Endothelial cell of umbilical vein (primary cell): ENCODE measurements at regions not wholly inside any gene's neighbourhood (a gene's known extent, or its start where the extent isn't known, plus 50 kb on each side); places are given as distances from the start of the nearest gene placed in this dataset.

Source experiments
- BruUV-seq: library from RNA; stranded (reverse); fragments of 400-500 nt; replicated peaks from 2 replicates; lab custom pipeline; 2021; lab: Mats Ljungman, UMichigan
- CTCF ChIA-PET: fragments of 300-600, 350-600 bp; sonication (Branson Sonifier 250); formaldehyde crosslinking; loops from one replicate; lab custom pipeline; 2021; ENCODE audit warnings: antibody characterized with exemption, inconsistent platforms; lab: Charles Lee
- POLR2A ChIA-PET: fragments of 300-600, 350-600 bp; sonication (Branson Sonifier 250); formaldehyde crosslinking; loops from one replicate; lab custom pipeline; 2021; ENCODE audit warnings: antibody characterized with exemption, inconsistent platforms; lab: Charles Lee
- DNase-seq: peaks from one replicate; pipeline ENCODE4 v3.0.0-alpha.2; 2011; ENCODE audit warnings: low read depth, low spot score
- FAIRE-seq: peaks from 2 replicates; lab custom pipeline; 2011; peaks lifted over from hg19 to GRCh38; lab: Jason Lieb, UNC
- H2AFZ ChIP-seq: 2 replicates; pipeline ENCODE4 v1.6.0; 2012; ENCODE audit warnings: low read depth, low read length, control low read depth, inconsistent platforms
- H3K27ac ChIP-seq: 2 replicates; pipeline ENCODE4 v1.5.1; 2011; ENCODE audit warnings: low read depth, mild to moderate bottlenecking, control low read depth, low read length, moderate library complexity; ENCODE audit not compliant: insufficient read depth
- H3K27me3 ChIP-seq, 2 experiments: 2 replicates each; pipeline versions ENCODE4 v1.6.0 to v1.6.1; 2011; ENCODE audit warnings: low read length in 2 of 2, mixed read lengths in 1 of 2; ENCODE audit not compliant: control insufficient read depth in 2 of 2, insufficient read depth in 2 of 2
- H3K36me3 ChIP-seq, 2 experiments: 2 replicates in 1 of 2; 3 replicates in 1 of 2; pipeline ENCODE4 v1.5.1; 2011; ENCODE audit warnings: low read length in 2 of 2, mild to moderate bottlenecking in 1 of 2, moderate library complexity in 1 of 2; ENCODE audit not compliant: control insufficient read depth in 2 of 2, insufficient read depth in 2 of 2; ENCODE audit errors: extremely low read depth in 1 of 2
- H3K4me1 ChIP-seq: 3 replicates; pipeline ENCODE4 v1.5.1; 2011; ENCODE audit warnings: mild to moderate bottlenecking, low read length; ENCODE audit not compliant: control insufficient read depth, insufficient read depth; ENCODE audit errors: extremely low read depth
- H3K4me2 ChIP-seq: 2 replicates; pipeline ENCODE4 v1.6.1; 2011; ENCODE audit warnings: low read length, control low read depth, mixed read lengths; ENCODE audit not compliant: insufficient read depth
- H3K4me3 ChIP-seq, 3 experiments: fragments of 200-600 bp in 1 of 3; sonication (generic), shearing (Covaris generic) in 1 of 3; replicated peaks in 1 of 3; 2 replicates each; pipeline ENCODE4 v1.5.1; 2011 to 2016; ENCODE audit warnings: control low read depth in 3 of 3, low read length in 3 of 3, mild to moderate bottlenecking in 2 of 3, inconsistent platforms in 1 of 3, low read depth in 1 of 3, moderate library complexity in 1 of 3; ENCODE audit not compliant: insufficient read depth in 1 of 3
- H3K79me2 ChIP-seq: 2 replicates; pipeline ENCODE4 v1.6.0; 2012; ENCODE audit warnings: low read length, inconsistent platforms; ENCODE audit not compliant: control insufficient read depth, insufficient read depth
- H3K9ac ChIP-seq: replicated peaks from 2 replicates; pipeline ENCODE3; 2011; ENCODE audit warnings: low read length, control low read depth; ENCODE audit not compliant: insufficient read depth; ENCODE audit errors: extremely low read depth
- H3K9me1 ChIP-seq: replicated peaks from 3 replicates; pipeline ENCODE4 v1.6.0; 2011; ENCODE audit warnings: mild to moderate bottlenecking, low read length; ENCODE audit not compliant: control insufficient read depth, insufficient read depth; ENCODE audit errors: extremely low read depth
- H3K9me3 ChIP-seq: replicated peaks from 2 replicates; pipeline ENCODE4 v1.5.1; 2012; ENCODE audit warnings: low read length, inconsistent platforms; ENCODE audit not compliant: control insufficient read depth, insufficient read depth
- H4K20me1 ChIP-seq: replicated peaks from 2 replicates; pipeline ENCODE3; 2011; ENCODE audit warnings: mild to moderate bottlenecking, low read length; ENCODE audit not compliant: control insufficient read depth, insufficient read depth; ENCODE audit errors: extremely low read depth
- EZH2 ChIP-seq: IDR thresholded peaks from 2 replicates; pipeline ENCODE4 v1.6.1; 2012; ENCODE audit warnings: borderline replicate concordance, low read depth, mild to moderate bottlenecking, moderate library complexity, low read length, inconsistent platforms; ENCODE audit not compliant: severe bottlenecking
- FOS ChIP-seq: IDR thresholded peaks from 2 replicates; pipeline ENCODE4 v1.6.1; 2011; ENCODE audit warnings: mild to moderate bottlenecking, low read length, moderate library complexity, borderline replicate concordance; ENCODE audit not compliant: insufficient read depth
- GATA2 ChIP-seq: IDR thresholded peaks from 2 replicates; pipeline ENCODE4 v1.7.0; 2011; ENCODE audit warnings: low read depth, mild to moderate bottlenecking, moderate library complexity, mixed read lengths, low read length; ENCODE audit not compliant: insufficient read length, insufficient read depth
- JUN ChIP-seq: IDR thresholded peaks from 2 replicates; pipeline ENCODE4 v1.6.1; 2011; ENCODE audit warnings: borderline replicate concordance, low read depth; ENCODE audit not compliant: insufficient read length, insufficient read depth
- MYC ChIP-seq: IDR thresholded peaks from one replicate; pipeline ENCODE4 v1.6.1; 2011; ENCODE audit warnings: mild to moderate bottlenecking, low read depth, low read length
- POLR2A ChIP-seq: IDR thresholded peaks from 2 replicates; pipeline ENCODE4 v1.6.1; 2012; ENCODE audit warnings: low read depth, mild to moderate bottlenecking, control low read depth, low read length
- POLR2AphosphoS5 ChIP-seq: IDR thresholded peaks from 2 replicates; pipeline ENCODE4 v1.6.1; 2012; ENCODE audit warnings: low read depth, mild to moderate bottlenecking, control low read depth, low read length, moderate library complexity; ENCODE audit not compliant: insufficient read depth
- dilution Hi-C: fragments of 300-500 bp; cut with MboI; formaldehyde crosslinking; loops from one replicate; pipeline ENCODE4 v1.15.0; 2019; ENCODE audit warnings: low sequenced_read_pairs; ENCODE audit not compliant: extremely low pct_ligation_motif_present
- intact Hi-C: fragments of 100-400 bp; cut with micrococcal nuclease; formaldehyde crosslinking; loops from one replicate; pipeline ENCODE4 v1.10.0; 2022
- TF ChIP-seq, protein P1 (sequence below): IDR thresholded peaks from 2 replicates; pipeline ENCODE4 v1.6.1; 2011; ENCODE audit not compliant: insufficient read depth, insufficient read length
- TF ChIP-seq, protein P2 (sequence below), 2 donors: IDR thresholded peaks; 1 replicate in 1 of 2; 2 replicates in 1 of 2; pipeline ENCODE4 v1.5.1; 2011; ENCODE audit warnings: low read length in 2 of 2, mild to moderate bottlenecking in 2 of 2, moderate library complexity in 2 of 2, control low read depth in 1 of 2, inconsistent platforms in 1 of 2, low read depth in 1 of 2; ENCODE audit not compliant: insufficient read depth in 1 of 2; ENCODE audit errors: extremely low read depth in 1 of 2

DNA sequence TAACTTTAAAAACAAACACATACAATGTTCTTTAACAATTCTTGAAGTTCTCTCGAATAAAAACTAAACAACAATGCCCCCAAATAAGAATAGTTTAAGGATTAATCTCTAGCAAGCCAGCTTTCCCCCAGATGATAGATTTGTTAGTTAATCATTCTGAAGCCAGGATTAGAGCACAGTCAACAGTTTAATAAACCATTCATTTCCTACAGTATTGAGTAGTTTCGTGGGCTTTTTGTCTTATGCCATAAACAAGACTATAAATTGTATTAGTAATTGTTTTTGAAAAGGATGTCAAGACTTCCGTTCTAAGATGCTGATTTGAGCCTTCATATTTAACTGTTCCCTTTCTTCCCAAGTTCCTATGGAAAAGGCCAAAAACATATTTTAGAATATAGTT, 136.6 kb downstream of the PIK3R1 start:
- no peaks in the 10 kb centered on the region for H3K36me3 ChIP-seq
- H4K20me1 ChIP-seq: no peaks in the 10 kb centered on the region
- no peaks in the 10 kb centered on the region for H3K27me3 ChIP-seq
- peaks cover 2% of the 10 kb centered on the region for H3K9me1 ChIP-seq
- FAIRE-seq: peak; percentile 67
- dilution Hi-C loops: no loop called here
- peak overlapping the region; percentile 44 for H3K27ac ChIP-seq
- POLR2A ChIA-PET: no interaction called here
- H3K9ac ChIP-seq: no peak overlapping the region
- no peaks in the 10 kb centered on the region for H3K9me3 ChIP-seq
- H2AFZ ChIP-seq: peak overlapping the region; percentile 92
- peaks cover 21% of the 10 kb centered on the region for H3K4me1 ChIP-seq
- CTCF ChIA-PET: interaction anchor here (2.7 kb wide), 1 partner anchor 66 kb away, joined by 9 read pairs; no protein-coding TSS in a partner anchor
- TF ChIP-seq JUN: no peak
- TF ChIP-seq POLR2A: no peak
- TF ChIP-seq, protein P1, sequence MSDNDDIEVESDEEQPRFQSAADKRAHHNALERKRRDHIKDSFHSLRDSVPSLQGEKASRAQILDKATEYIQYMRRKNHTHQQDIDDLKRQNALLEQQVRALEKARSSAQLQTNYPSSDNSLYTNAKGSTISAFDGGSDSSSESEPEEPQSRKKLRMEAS: no peak
- TF ChIP-seq MYC: no peak
- no peak for TF ChIP-seq POLR2AphosphoS5
- no peak for TF ChIP-seq EZH2
- TF ChIP-seq FOS: no peak
- TF ChIP-seq GATA2: no peak
- TF ChIP-seq, protein P2, sequence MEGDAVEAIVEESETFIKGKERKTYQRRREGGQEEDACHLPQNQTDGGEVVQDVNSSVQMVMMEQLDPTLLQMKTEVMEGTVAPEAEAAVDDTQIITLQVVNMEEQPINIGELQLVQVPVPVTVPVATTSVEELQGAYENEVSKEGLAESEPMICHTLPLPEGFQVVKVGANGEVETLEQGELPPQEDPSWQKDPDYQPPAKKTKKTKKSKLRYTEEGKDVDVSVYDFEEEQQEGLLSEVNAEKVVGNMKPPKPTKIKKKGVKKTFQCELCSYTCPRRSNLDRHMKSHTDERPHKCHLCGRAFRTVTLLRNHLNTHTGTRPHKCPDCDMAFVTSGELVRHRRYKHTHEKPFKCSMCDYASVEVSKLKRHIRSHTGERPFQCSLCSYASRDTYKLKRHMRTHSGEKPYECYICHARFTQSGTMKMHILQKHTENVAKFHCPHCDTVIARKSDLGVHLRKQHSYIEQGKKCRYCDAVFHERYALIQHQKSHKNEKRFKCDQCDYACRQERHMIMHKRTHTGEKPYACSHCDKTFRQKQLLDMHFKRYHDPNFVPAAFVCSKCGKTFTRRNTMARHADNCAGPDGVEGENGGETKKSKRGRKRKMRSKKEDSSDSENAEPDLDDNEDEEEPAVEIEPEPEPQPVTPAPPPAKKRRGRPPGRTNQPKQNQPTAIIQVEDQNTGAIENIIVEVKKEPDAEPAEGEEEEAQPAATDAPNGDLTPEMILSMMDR (IDR thresholded peaks at IDR 0.05; ENCODE audit: extremely low read depth in 1 of 2, insufficient read depth in 1 of 2, low read depth in 1 of 2, low read length in 2 of 2): no peak
- no TSS peak for BruUV-seq
- peak overlapping the region; percentile 24 for H3K4me2 ChIP-seq
- no peaks in the 10 kb centered on the region for H3K79me2 ChIP-seq
- H3K4me3 ChIP-seq: peak overlapping the region in 1 of 3 experiments; percentile 1
- peak; percentile 86 for DNase-seq
- intact Hi-C loops: loop anchor here (2.0 kb wide), 2 partner anchors 17 to 63 kb away; no protein-coding TSS in a partner anchor
